Caco-2 (cell line): ENCODE measurements at regions not wholly inside any gene's neighbourhood (a gene's known extent, or its start where the extent isn't known, plus 50 kb on each side); places are given as distances from the start of the nearest gene placed in this dataset.

Experiments used
- BruUV-seq: library from RNA; stranded (reverse); fragments of 400-500 nt; replicated peaks from 2 replicates; lab custom pipeline; 2021; lab: Mats Ljungman, UMichigan
- CTCF ChIA-PET: fragments of 300-600 bp; sonication (Branson Sonifier 250); formaldehyde crosslinking; loops from one replicate; lab custom pipeline; 2022; ENCODE audit warnings: antibody characterized with exemption; lab: Charles Lee
- POLR2A ChIA-PET: fragments of 300-600 bp; sonication (Branson Sonifier 250); formaldehyde crosslinking; loops from one replicate; lab custom pipeline; 2022; ENCODE audit warnings: antibody characterized with exemption; lab: Charles Lee
- DNase-seq, 2 experiments: peaks; one replicate each; pipeline versions ENCODE4 v3.0.0 to v3.0.0-alpha.2; 2020 to 2022
- H3K27me3 ChIP-seq: replicated peaks from 2 replicates; pipeline ENCODE4 v1.6.0; 2011; ENCODE audit warnings: low read length; ENCODE audit not compliant: control insufficient read depth, insufficient read depth
- H3K36me3 ChIP-seq: 2 replicates; pipeline ENCODE4 v1.5.1; 2011; ENCODE audit warnings: low read length; ENCODE audit not compliant: control insufficient read depth, insufficient read depth
- H3K4me1 ChIP-seq: fragments of 250-450 bp; sonication (Bioruptor Pico); 2 replicates; pipeline ENCODE4 v1.5.1; 2020; ENCODE audit warnings: mild to moderate bottlenecking
- H3K4me3 ChIP-seq: 2 replicates; pipeline ENCODE4 v1.5.1; 2011; ENCODE audit warnings: low read depth, mild to moderate bottlenecking, control low read depth, low read length
- H3K9me3 ChIP-seq: fragments of 250-450 bp; sonication (Bioruptor Pico); 2 replicates; pipeline ENCODE4 v1.5.1; 2020; ENCODE audit warnings: mild to moderate bottlenecking, moderate library complexity
- H3K27ac Mint-ChIP-seq: one replicate; pipeline ENCODE4 v1.8.0; 2022; ENCODE audit warnings: mixed read lengths; ENCODE audit not compliant: unreplicated experiment
- H3K27me3 Mint-ChIP-seq: one replicate; pipeline ENCODE4 v1.8.0; 2022; ENCODE audit warnings: mixed read lengths; ENCODE audit not compliant: insufficient read depth, unreplicated experiment
- H3K36me3 Mint-ChIP-seq: one replicate; pipeline ENCODE4 v1.8.0; 2022; ENCODE audit warnings: mild to moderate bottlenecking, mixed read lengths; ENCODE audit not compliant: insufficient read depth, unreplicated experiment
- H3K4me1 Mint-ChIP-seq: one replicate; pipeline ENCODE4 v1.8.0; 2022; ENCODE audit warnings: low read depth, mixed read lengths; ENCODE audit not compliant: unreplicated experiment
- H3K4me3 Mint-ChIP-seq: one replicate; pipeline ENCODE4 v1.8.0; 2022; ENCODE audit warnings: mild to moderate bottlenecking, moderate library complexity, mixed read lengths; ENCODE audit not compliant: unreplicated experiment
- H3K9me3 Mint-ChIP-seq: one replicate; pipeline ENCODE4 v1.8.0; 2022; ENCODE audit warnings: mixed read lengths; ENCODE audit not compliant: unreplicated experiment
- intact Hi-C: fragments of 100-400 bp; cut with micrococcal nuclease; formaldehyde crosslinking; loops from one replicate; pipeline ENCODE4 v1.10.0; 2022; ENCODE audit not compliant: unreplicated experiment
- TF ChIP-seq, protein P1 (sequence below), 2 experiments: fragments of 200-600 bp in 1 of 2; IDR thresholded peaks; 1 replicate in 1 of 2; 2 replicates in 1 of 2; pipeline versions ENCODE4 v1.5.1 to v1.8.0; 2011 to 2022; ENCODE audit warnings: antibody characterized with exemption in 1 of 2, control low read depth in 1 of 2, inconsistent platforms in 1 of 2, low read depth in 1 of 2, low read length in 1 of 2, mild to moderate bottlenecking in 1 of 2, moderate library complexity in 1 of 2; ENCODE audit not compliant: insufficient read depth in 1 of 2, severe bottlenecking in 1 of 2, unreplicated experiment in 1 of 2

DNA sequence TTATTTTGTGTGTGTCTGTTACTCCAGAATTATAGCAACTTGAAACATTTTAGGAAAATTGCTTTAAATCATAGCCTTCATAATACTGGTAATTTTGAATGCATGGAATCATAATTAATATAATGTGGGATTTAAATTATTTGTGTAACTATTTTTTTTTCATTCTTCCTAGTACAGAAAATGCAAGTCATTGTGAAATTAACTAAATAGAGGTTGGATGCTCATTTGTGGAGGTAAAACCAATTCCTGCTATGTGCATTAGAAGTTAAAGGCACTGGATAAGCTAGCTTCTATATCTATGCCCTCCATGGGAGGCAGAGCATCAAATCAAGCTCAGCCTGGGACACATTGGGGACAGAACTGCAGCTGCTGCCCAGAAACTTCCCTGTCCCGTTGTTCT, 1048.5 kb upstream of the PABPC4L start:
- no peak for DNase-seq
- Mint-ChIP-seq H3K9me3 (no peaks in the 10 kb centered on the region), H3K27me3 (no peaks in the 10 kb centered on the region), H3K4me1 (no peaks in the 10 kb centered on the region), H3K27ac (no peak overlapping the region), H3K4me3 (no peak overlapping the region), H3K36me3 (no peaks in the 10 kb centered on the region)
- no TSS peak for BruUV-seq
- ChIA-PET POLR2A (no interaction called here), CTCF (no interaction called here)
- TF ChIP-seq, protein P1, sequence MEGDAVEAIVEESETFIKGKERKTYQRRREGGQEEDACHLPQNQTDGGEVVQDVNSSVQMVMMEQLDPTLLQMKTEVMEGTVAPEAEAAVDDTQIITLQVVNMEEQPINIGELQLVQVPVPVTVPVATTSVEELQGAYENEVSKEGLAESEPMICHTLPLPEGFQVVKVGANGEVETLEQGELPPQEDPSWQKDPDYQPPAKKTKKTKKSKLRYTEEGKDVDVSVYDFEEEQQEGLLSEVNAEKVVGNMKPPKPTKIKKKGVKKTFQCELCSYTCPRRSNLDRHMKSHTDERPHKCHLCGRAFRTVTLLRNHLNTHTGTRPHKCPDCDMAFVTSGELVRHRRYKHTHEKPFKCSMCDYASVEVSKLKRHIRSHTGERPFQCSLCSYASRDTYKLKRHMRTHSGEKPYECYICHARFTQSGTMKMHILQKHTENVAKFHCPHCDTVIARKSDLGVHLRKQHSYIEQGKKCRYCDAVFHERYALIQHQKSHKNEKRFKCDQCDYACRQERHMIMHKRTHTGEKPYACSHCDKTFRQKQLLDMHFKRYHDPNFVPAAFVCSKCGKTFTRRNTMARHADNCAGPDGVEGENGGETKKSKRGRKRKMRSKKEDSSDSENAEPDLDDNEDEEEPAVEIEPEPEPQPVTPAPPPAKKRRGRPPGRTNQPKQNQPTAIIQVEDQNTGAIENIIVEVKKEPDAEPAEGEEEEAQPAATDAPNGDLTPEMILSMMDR (IDR thresholded peaks at IDR 0.05; ENCODE audit: insufficient read depth in 1 of 2, low read depth in 1 of 2, low read length in 1 of 2, severe bottlenecking in 1 of 2, unreplicated experiment in 1 of 2): no peak
- intact Hi-C loops: no loop called here
- Histone ChIP-seq H3K36me3 (no peaks in the 10 kb centered on the region), H3K9me3 (no peaks in the 10 kb centered on the region), H3K4me1 (no peaks in the 10 kb centered on the region), H3K27me3 (no peaks in the 10 kb centered on the region), H3K4me3 (no peak overlapping the region)

DNA sequence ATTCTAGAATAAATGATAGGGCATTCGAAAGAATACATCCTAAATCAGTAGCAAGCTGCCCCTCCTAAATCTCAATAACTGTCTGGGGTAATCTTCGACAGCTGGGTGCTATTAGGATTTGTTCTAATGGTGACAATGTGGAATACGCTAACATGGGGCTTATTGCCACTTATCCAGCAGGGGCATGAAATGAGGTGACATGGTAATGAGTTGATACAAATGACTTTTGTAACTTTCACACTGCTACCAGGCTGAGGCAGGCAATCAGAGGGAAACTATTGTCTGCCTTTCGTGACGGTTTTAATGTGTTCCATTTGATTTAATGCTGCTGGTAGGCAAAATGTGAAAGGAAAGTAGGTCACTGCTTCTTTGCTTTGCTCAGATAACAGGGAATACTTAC, 1047.4 kb upstream of the PABPC4L start:
- no TSS peak for BruUV-seq
- no peak for DNase-seq
- H3K4me1 ChIP-seq: no peaks in the 10 kb centered on the region
- H3K36me3 ChIP-seq: no peaks in the 10 kb centered on the region
- H3K9me3 ChIP-seq: no peaks in the 10 kb centered on the region
- H3K27me3 ChIP-seq: no peaks in the 10 kb centered on the region
- Mint-ChIP-seq H3K27ac (no peak overlapping the region), H3K4me3 (no peak overlapping the region), H3K4me1 (no peaks in the 10 kb centered on the region), H3K36me3 (no peaks in the 10 kb centered on the region), H3K9me3 (no peaks in the 10 kb centered on the region), H3K27me3 (no peaks in the 10 kb centered on the region)
- H3K4me3 ChIP-seq: no peak overlapping the region
- intact Hi-C loops: no loop called here
- POLR2A ChIA-PET: no interaction called here
- TF ChIP-seq, protein P1 (IDR thresholded peaks at IDR 0.05; ENCODE audit: insufficient read depth in 1 of 2, low read depth in 1 of 2, low read length in 1 of 2, severe bottlenecking in 1 of 2, unreplicated experiment in 1 of 2): no peak
- CTCF ChIA-PET: no interaction called here

GRCh38 chr4:135244696-135245095, 1043.1 kb upstream of the PABPC4L start:
- Histone ChIP-seq H3K4me3 (no peak overlapping the region), H3K9me3 (no peaks in the 10 kb centered on the region), H3K36me3 (no peaks in the 10 kb centered on the region), H3K4me1 (no peaks in the 10 kb centered on the region), H3K27me3 (no peaks in the 10 kb centered on the region)
- intact Hi-C loops: no loop called here
- ChIA-PET CTCF (no interaction called here), POLR2A (no interaction called here)
- Mint-ChIP-seq H3K36me3 (no peaks in the 10 kb centered on the region), H3K4me3 (no peak overlapping the region), H3K4me1 (no peaks in the 10 kb centered on the region), H3K27me3 (no peaks in the 10 kb centered on the region), H3K9me3 (no peaks in the 10 kb centered on the region), H3K27ac (no peak overlapping the region)
- BruUV-seq: no TSS peak
- TF ChIP-seq, protein P1 (IDR thresholded peaks at IDR 0.05; ENCODE audit: insufficient read depth in 1 of 2, low read depth in 1 of 2, low read length in 1 of 2, severe bottlenecking in 1 of 2, unreplicated experiment in 1 of 2): no peak
- DNase-seq: no peak
